Memory B cell (primary cell): ENCODE measurements at regions not wholly inside any gene's neighbourhood (a gene's known extent, or its start where the extent isn't known, plus 50 kb on each side); places are given as distances from the start of the nearest gene placed in this dataset.
"Not testable (repeated sequence)": the region's sequence is repeated elsewhere in the genome, so short reads cannot be mapped to it uniquely, and the experiment has no call there.

ENCODE experiments used
- ATAC-seq: fragments of 150-1000 bp; cut with Tn5 transposase; 2 replicates; pipeline ENCODE4 v1.10.0; 2021; ENCODE audit warnings: low read depth, mild to moderate bottlenecking, moderate library complexity
- DNase-seq, 2 donors: peaks; one replicate each; pipeline ENCODE4 v3.0.0; 2022; ENCODE audit warnings: low spot score in 2 of 2
- H3K27ac Mint-ChIP-seq: one replicate; pipeline ENCODE4 v1.8.0; 2022; ENCODE audit warnings: mild to moderate bottlenecking, moderate library complexity, mixed read lengths
- H3K27me3 Mint-ChIP-seq: one replicate; pipeline ENCODE4 v1.8.0; 2022; ENCODE audit warnings: mixed read lengths
- H3K36me3 Mint-ChIP-seq: one replicate; pipeline ENCODE4 v1.8.0; 2022; ENCODE audit warnings: mild to moderate bottlenecking, mixed read lengths
- H3K4me1 Mint-ChIP-seq: one replicate; pipeline ENCODE4 v1.8.0; 2022; ENCODE audit warnings: mixed read lengths
- H3K4me3 Mint-ChIP-seq: one replicate; pipeline ENCODE4 v1.8.0; 2022; ENCODE audit warnings: mild to moderate bottlenecking, moderate library complexity, mixed read lengths
- H3K9me3 Mint-ChIP-seq: one replicate; pipeline ENCODE4 v1.8.0; 2022; ENCODE audit warnings: mixed read lengths

- H3K4me1 Mint-ChIP-seq, result no peaks in the 10 kb centered on the region
- peaks cover 3% of the 10 kb centered on the region for H3K27me3 Mint-ChIP-seq
- no peak overlapping the region for H3K4me3 Mint-ChIP-seq
- H3K9me3 Mint-ChIP-seq, result no peaks in the 10 kb centered on the region
- no peaks in the 10 kb centered on the region for H3K36me3 Mint-ChIP-seq
- no peak overlapping the region for H3K27ac Mint-ChIP-seq
- ATAC-seq, result no peak
- DNase-seq, result no peak
These were observed 167.0 kb downstream of the ERMARD start for GRCh38 chr6:169918239-169918953.

- H3K27ac Mint-ChIP-seq, result no peak overlapping the region
- no peak overlapping the region for H3K4me3 Mint-ChIP-seq
- DNase-seq (no peak), ATAC-seq (no peak)
- H3K27me3 Mint-ChIP-seq, result peaks cover 6% of the 10 kb centered on the region
- peaks cover 6% of the 10 kb centered on the region for H3K4me1 Mint-ChIP-seq
- no peaks in the 10 kb centered on the region for H3K36me3 Mint-ChIP-seq
- H3K9me3 Mint-ChIP-seq, result no peaks in the 10 kb centered on the region
These were observed 165.7 kb downstream of the ERMARD start for GRCh38 chr6:169917153-169917552.

GRCh38 chr6:169915769-169916550 lies 164.5 kb downstream of the ERMARD start:
- H3K4me3 Mint-ChIP-seq, result no peak overlapping the region
- no peaks in the 10 kb centered on the region for H3K36me3 Mint-ChIP-seq
- ATAC-seq, result no peak
- H3K4me1 Mint-ChIP-seq, result peaks cover 6% of the 10 kb centered on the region
- H3K9me3 Mint-ChIP-seq, result no peaks in the 10 kb centered on the region
- peaks cover 6% of the 10 kb centered on the region for H3K27me3 Mint-ChIP-seq
- no peak for DNase-seq
- no peak overlapping the region for H3K27ac Mint-ChIP-seq

GRCh38 chr6:169913745-169914144 lies 162.3 kb downstream of the ERMARD start:
- ATAC-seq, H3K4me1 Mint-ChIP-seq, H3K27me3 Mint-ChIP-seq, H3K36me3 Mint-ChIP-seq, H3K27ac Mint-ChIP-seq, H3K9me3 Mint-ChIP-seq, H3K4me3 Mint-ChIP-seq, DNase-seq: not testable (repeated sequence)

- Mint-ChIP-seq H3K36me3 (no peaks in the 10 kb centered on the region), H3K4me1 (peaks cover 6% of the 10 kb centered on the region), H3K27ac (no peak overlapping the region), H3K9me3 (no peaks in the 10 kb centered on the region), H3K27me3 (peaks cover 6% of the 10 kb centered on the region), H3K4me3 (no peak overlapping the region)
- ATAC-seq (no peak), DNase-seq (no peak)
These were observed 161.7 kb downstream of the ERMARD start for GRCh38 chr6:169913096-169913638.

- peaks cover 6% of the 10 kb centered on the region for H3K4me1 Mint-ChIP-seq
- no peaks in the 10 kb centered on the region for H3K9me3 Mint-ChIP-seq
- no peak overlapping the region for H3K4me3 Mint-ChIP-seq
- DNase-seq (no peak), ATAC-seq (no peak)
- no peak overlapping the region for H3K27ac Mint-ChIP-seq
- H3K36me3 Mint-ChIP-seq, result no peaks in the 10 kb centered on the region
- H3K27me3 Mint-ChIP-seq, result peaks cover 6% of the 10 kb centered on the region
These were observed 161.1 kb downstream of the ERMARD start for GRCh38 chr6:169912266-169913095.

GRCh38 chr6:169911264-169912263 lies 160.1 kb downstream of the ERMARD start:
- no peak for DNase-seq
- Mint-ChIP-seq H3K4me1 (peaks cover 6% of the 10 kb centered on the region), H3K4me3 (no peak overlapping the region), H3K36me3 (no peaks in the 10 kb centered on the region), H3K27me3 (peaks cover 6% of the 10 kb centered on the region), H3K9me3 (no peaks in the 10 kb centered on the region), H3K27ac (no peak overlapping the region)
- ATAC-seq, result no peak

GRCh38 chr6:169909113-169909512 lies 157.7 kb downstream of the ERMARD start:
- Mint-ChIP-seq H3K9me3 (no peaks in the 10 kb centered on the region), H3K4me3 (no peak overlapping the region), H3K27me3 (peaks cover 10% of the 10 kb centered on the region), H3K36me3 (no peaks in the 10 kb centered on the region), H3K27ac (no peak overlapping the region), H3K4me1 (peaks cover 6% of the 10 kb centered on the region)
- DNase-seq, result no peak
- no peak for ATAC-seq

GRCh38 chr6:169908403-169908933 lies 157.0 kb downstream of the ERMARD start:
- H3K27me3 Mint-ChIP-seq, result peaks cover 10% of the 10 kb centered on the region
- H3K27ac Mint-ChIP-seq, result no peak overlapping the region
- DNase-seq (no peak), ATAC-seq (no peak)
- no peaks in the 10 kb centered on the region for H3K9me3 Mint-ChIP-seq
- no peaks in the 10 kb centered on the region for H3K36me3 Mint-ChIP-seq
- H3K4me1 Mint-ChIP-seq, result peaks cover 6% of the 10 kb centered on the region
- H3K4me3 Mint-ChIP-seq, result no peak overlapping the region

GRCh38 chr6:169907419-169908115 lies 156.1 kb downstream of the ERMARD start:
- Mint-ChIP-seq H3K4me1 (no peaks in the 10 kb centered on the region), H3K4me3 (no peak overlapping the region), H3K27me3 (peaks cover 7% of the 10 kb centered on the region), H3K36me3 (no peaks in the 10 kb centered on the region), H3K9me3 (no peaks in the 10 kb centered on the region), H3K27ac (no peak overlapping the region)
- ATAC-seq (no peak), DNase-seq (no peak)

GRCh38 chr6:169906688-169907418 lies 155.4 kb downstream of the ERMARD start:
- DNase-seq (no peak), ATAC-seq (no peak)
- H3K27me3 Mint-ChIP-seq, result peaks cover 11% of the 10 kb centered on the region
- H3K4me1 Mint-ChIP-seq, result no peaks in the 10 kb centered on the region
- no peak overlapping the region for H3K27ac Mint-ChIP-seq
- H3K36me3 Mint-ChIP-seq, result no peaks in the 10 kb centered on the region
- peaks cover 4% of the 10 kb centered on the region for H3K9me3 Mint-ChIP-seq
- H3K4me3 Mint-ChIP-seq, result no peak overlapping the region
